ENCODE measurements at regions not wholly inside any gene's neighbourhood (a gene's known extent, or its start where the extent isn't known, plus 50 kb on each side); places are given as distances from the start of the nearest gene placed in this dataset.

GRCh38 chr7:124152859-124153692, 120.2 kb upstream of the TMEM229A start:
- H3K27ac ChIP-seq (replicated peaks) = no peak overlapping the region
- H3K4me3 ChIP-seq (replicated peaks; ENCODE audit: insufficient read depth, low read length) = no peak overlapping the region
- TF ChIP-seq SPI1 (IDR thresholded peaks at IDR 0.05; ENCODE audit: borderline replicate concordance, low read depth) = no peak
- no peak for TF ChIP-seq GABPA (IDR thresholded peaks at IDR 0.05; ENCODE audit: low read depth)
- no peak for TF ChIP-seq CTCF (IDR thresholded peaks at IDR 0.05; ENCODE audit: insufficient read depth, low read length)
- no peak for TF ChIP-seq REST (IDR thresholded peaks at IDR 0.05; ENCODE audit: insufficient replicate concordance, low read depth)
- TF ChIP-seq POLR2AphosphoS5 (IDR thresholded peaks at IDR 0.05; ENCODE audit: low read depth) = no peak
- peak in 1 of 2 experiments; percentile 3 for DNase-seq (ENCODE audit: low read depth in 1 of 2, low spot score in 1 of 2)
- no peaks in the 10 kb centered on the region for H3K27me3 ChIP-seq (ENCODE audit: insufficient read depth, poor library complexity, severe bottlenecking)

GRCh38 chr7:124137664-124138063, 104.8 kb upstream of the TMEM229A start:
- Histone ChIP-seq H3K27ac (replicated peaks) (no peak overlapping the region), H3K27me3 (ENCODE audit: insufficient read depth, poor library complexity, severe bottlenecking) (no peaks in the 10 kb centered on the region)
- no peak for DNase-seq (ENCODE audit: low read depth in 1 of 2, low spot score in 1 of 2)

More at GRCh38 chr7:124137664-124138063, 104.8 kb upstream of the TMEM229A start:
- no peak overlapping the region for H3K4me3 ChIP-seq (replicated peaks; ENCODE audit: insufficient read depth, low read length)
- no peak for TF ChIP-seq POLR2AphosphoS5 (IDR thresholded peaks at IDR 0.05; ENCODE audit: low read depth)
- TF ChIP-seq CTCF (IDR thresholded peaks at IDR 0.05; ENCODE audit: insufficient read depth, low read length) = no peak
- TF ChIP-seq SPI1 (IDR thresholded peaks at IDR 0.05; ENCODE audit: borderline replicate concordance, low read depth) = no peak
- TF ChIP-seq REST (IDR thresholded peaks at IDR 0.05; ENCODE audit: insufficient replicate concordance, low read depth) = no peak
- TF ChIP-seq GABPA (IDR thresholded peaks at IDR 0.05; ENCODE audit: low read depth) = no peak

All from HL-60 (cell line).